GM18498 (cell line): ENCODE measurements at regions not wholly inside any gene's neighbourhood (a gene's known extent, or its start where the extent isn't known, plus 50 kb on each side); places are given as distances from the start of the nearest gene placed in this dataset.

Experiments used
- ATAC-seq: cut with Tn5 transposase; IDR thresholded peaks from one replicate; pipeline ENCODE4 v1.9.1; 2021; ENCODE audit warnings: mild to moderate bottlenecking, moderate library complexity; ENCODE audit not compliant: unreplicated experiment

DNA sequence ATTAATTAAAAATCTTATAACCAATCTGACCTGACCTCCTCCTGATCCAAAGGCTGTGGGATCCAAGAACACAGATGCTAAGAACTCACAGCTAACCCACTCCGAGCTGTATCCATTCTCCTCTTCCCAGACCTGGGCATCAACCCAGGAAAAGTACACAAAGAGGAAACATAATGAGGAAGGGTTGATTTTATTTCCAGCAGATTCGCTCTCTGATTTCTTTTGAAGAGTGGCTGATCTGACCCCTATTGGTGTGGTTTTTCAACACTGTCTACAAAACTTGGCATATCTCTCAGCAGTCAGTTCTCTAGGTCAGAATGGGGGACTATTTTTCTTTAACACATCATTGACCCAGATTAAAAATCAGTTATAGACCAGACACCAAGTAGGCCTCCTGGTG, 201.9 kb upstream of the UBASH3B start:
- no peak for ATAC-seq

DNA sequence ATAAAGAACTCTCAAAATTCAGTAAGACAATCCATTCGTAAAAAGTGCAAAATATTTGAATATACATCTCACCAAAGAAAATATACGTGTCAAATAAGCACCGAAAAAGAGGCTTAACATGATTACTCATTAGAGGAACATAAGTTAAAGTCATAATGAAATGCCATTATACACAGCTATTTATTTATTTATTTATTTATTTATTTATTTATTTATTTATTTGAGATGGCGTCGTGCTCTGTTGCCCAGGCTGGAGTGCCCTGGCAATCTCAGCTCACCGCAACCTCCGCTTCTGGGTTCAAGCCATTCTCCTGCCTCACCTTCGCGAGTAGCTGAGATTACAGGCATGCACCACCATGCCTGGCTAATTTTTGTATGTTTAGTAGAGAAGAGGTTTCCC, 203.6 kb upstream of the UBASH3B start:
- no peak for ATAC-seq

DNA sequence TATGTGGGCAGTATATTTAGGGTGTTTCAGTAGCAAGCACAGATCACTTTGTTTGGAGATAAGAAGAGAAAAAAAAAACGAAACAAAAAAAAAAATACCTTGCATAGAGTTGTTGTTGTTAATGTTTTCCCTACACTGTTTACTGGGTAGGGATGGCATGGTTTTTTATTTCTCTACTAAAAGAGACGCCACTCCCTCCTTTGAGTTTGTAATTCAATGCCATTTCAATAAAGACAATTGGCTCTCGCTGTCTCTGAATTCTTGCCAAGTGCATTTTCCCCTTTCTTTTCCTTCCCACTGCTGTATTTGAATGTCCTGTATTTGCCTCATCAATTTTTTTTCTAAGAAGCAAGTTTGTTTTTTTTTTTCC, 213.9 kb upstream of the UBASH3B start:
- ATAC-seq: no peak

DNA sequence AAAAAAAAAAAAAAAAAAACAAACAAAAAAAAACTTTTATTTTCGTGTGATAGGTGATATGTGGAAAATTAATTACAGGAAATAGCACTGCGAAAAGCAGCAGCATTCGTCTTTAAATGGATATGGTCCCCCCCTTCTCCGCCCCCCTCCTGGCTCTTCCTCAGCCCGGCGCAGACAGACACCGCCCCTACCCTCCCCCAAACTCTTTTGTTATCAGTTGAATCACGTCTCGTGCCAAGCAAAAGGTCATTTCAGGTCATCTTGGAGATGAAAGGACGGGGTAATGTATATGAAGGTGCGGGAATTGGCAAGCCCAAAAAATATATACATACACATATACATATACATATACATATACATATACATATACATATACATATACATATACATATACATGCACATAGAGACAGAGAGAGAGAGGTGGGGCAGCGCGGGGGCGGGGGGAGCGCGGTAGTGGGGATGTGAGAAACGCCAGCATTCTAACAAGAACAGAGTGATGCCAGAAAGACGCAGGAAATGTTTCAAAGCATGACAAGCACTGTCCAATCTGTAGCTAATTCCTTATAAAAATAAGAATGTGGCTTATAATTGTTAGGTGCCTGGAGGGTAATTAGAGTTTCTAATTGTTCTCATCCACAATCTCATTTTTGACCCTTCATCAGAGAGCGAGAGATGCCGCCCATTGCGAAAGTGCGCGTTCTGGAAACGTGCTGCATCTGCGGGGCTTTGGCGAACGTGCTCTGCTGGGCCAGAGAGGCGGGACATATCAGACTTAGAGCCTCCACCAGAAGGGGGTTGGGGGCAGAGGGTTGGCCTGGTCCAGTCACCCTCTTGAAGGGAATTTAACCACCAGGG, 214.5 kb upstream of the UBASH3B start:
- no peak for ATAC-seq

DNA sequence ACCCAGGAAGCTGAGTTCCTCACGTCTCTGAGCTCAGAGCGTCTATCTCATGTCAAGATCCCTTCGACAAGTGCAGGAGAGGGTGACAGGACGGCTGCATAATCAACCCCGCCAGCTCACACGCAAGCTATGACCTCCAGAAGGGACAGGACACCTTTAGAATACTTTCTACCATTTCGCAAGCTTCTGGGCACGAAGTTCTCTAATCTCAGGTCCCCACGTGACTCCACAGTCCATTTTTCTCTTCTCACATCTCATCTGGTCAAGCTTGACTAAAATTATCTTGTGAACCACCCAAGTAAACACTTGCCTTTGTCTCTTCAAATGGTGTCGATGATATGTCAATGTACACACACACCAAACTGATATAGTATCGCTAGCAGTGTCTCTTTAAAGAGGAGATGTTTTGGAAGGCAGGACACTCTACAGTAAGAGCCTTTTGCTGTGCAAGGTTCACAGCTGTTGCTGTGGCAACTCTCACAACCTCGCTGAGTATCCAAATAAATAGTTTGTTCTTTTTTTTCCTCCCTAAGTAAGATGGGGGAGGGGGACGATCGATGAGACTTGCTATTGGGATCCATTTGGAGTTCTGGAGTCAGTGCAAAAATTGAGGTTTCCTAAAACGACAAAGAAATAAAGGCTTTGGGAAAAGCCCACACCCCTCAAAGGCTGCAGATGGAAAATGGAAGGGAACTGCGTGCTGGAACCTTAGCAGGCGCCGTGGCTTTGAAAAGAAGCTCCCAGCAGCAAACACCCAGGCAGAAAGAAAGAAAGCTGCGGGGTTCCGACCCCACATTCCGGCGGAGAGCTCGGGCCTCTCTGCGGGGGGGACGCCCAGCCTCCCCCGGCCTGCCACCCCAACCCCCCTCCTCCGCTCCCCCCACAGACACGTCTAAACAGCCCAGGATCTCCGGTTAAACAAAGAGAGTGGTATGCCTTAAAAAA, 215.4 kb upstream of the UBASH3B start:
- ATAC-seq: no peak

DNA sequence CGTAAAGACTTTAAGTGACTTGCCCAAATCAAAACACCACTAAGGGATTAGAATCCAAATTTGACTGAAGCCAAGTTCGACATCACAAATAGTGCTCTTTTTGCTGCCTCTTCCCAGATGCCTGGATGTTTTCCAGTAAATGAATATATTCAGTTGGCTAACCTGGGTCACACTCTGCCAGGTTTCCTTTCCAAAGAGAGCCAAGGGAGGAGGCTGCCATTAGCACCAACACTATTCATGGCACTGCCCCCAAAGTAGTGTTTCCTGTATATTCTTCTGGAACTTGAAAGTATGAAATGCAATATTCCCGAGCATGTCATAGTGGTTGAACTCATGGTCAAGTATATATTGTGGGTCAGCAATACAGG, 219.3 kb upstream of the UBASH3B start:
- no peak for ATAC-seq

DNA sequence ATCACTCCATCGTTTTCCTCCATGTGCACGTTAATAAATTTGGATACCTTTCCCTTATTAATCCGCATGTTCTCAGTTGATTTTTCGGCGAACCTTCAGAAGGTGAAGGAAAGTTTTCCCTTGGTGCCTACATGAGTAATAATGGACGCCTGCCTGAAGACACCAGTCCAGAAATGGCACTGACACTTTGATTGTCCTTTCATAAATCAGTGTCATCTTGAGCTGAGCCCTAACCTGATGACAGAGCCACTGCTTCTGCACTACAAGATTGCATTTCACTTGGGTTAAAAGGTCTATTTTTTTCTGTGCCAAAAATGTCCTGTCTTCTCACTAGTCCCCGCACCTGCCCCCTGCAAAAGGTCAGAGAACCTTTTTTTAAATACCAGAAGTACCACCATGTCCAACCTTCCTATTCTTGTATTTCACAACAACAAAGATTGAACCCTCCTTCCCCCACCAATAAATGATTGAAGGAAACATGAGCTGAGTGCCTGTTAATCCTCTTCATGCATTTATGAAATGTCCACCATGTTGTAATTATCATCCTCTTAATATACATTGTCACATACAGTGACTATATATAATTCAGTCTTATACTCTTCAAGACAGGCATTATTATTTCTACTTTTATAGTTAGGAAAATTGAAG, 219.9 kb upstream of the UBASH3B start:
- ATAC-seq: no peak

DNA sequence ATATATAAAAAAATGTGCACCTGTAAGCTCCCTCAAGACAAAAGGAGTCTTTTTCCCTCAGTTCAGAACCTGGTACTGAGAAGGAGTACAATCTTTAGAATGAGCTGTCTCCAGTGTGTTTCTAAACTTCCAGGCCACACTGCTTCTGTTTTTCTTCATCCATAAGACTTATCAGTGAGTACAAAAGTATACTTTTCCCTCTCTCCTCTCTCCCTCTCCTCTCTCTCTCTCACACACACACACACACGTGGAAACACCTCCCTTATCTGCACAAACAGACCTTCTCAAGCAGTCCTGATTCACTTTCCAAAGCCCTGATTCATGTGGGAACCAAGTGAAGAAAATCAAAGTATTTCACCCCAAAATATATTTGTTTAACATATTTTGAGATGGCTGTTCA, 220.7 kb upstream of the UBASH3B start:
- no peak for ATAC-seq

DNA sequence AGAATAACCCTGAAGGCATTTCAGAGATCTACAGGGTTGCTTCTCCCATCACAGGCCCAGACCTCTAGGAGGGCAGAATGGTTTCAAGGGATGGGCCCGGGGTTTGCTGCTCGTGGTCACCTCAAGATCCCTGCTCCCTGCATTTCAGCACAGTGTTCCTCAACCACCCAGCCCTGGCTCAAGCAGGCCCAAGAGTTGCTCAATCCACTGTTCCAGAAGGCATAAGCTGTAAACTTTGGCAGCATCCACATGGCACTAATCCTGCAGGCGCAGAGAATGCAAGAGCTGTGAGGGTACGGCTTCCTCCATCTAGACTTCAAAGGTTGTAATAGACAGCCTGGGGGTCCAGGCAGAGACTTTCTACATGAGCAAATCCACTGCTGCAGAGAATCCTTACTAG, 225.0 kb upstream of the UBASH3B start:
- no peak for ATAC-seq

DNA sequence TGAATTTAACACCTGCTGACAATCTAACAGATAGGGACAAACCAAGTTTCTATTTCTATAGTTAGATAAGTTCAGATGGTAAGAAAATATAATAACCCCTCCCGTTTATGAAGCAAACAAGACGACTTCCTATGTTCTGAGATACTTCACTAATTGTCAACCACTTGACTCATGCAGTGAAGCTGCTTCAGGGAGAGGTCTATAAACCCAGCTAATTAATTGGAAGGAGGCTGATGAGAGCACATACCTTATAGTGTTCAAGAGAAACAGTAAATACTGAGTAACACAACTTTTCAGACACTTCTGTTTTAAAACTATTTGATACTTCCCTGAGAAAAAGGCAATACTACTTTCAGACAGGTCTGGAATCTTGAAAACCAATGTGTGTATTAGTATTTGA, 229.4 kb upstream of the UBASH3B start:
- no peak for ATAC-seq

DNA sequence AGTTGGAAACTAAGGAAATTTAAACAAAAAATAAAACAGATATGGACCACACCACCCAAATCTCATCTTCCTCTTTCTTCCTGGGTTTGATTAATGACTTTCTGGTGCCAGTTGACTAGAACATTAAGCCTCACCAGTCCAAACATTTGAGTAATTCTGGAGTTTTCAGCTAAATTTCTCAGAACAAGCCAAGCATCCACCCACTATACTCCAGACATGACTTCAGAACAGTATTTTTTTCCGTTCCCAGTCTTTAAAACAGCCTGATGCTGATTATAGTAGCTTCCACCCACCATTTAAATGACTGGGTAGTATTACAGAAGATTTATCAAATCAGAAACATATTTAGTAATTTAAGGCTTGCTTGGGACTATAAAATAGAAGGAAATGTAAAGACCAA, 230.9 kb upstream of the UBASH3B start:
- ATAC-seq: no peak

DNA sequence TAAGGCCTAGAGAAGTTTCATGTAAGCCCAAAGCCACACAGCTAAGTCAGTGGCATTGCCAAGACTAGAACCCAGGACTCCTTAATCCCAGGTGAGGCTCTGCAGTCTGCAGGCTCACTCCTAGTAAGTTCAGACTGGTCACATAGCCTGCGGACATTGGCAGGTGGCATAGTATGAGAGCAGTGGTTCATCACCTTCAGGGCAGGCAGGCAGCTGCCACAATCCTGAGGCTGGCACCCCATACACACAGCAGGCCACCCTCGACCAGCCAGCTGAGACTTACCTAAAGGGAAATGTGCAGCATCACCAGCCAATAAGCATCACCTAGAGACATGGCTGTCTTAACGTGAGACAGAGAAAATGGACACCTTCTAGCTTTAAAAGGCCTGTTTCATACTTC, 231.6 kb upstream of the UBASH3B start:
- ATAC-seq: no peak

DNA sequence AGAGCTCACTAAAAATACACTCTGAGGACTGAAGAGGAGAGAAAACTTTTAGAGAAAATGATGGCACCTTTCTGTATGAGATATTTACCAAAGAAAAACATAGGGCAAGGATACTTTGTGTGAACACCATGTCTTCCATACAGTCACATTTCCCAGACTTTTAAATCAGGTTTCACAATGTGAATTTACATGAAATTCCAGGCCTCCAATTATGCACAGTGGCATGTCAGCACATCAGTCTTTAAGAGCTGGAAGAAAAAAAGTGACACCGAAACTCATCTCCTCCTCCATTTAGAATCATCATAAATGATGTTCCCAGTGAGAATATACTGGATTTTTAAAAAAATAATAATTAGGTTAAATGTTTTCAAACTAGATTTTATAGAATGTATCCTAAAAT, 232.2 kb upstream of the UBASH3B start:
- no peak for ATAC-seq

DNA sequence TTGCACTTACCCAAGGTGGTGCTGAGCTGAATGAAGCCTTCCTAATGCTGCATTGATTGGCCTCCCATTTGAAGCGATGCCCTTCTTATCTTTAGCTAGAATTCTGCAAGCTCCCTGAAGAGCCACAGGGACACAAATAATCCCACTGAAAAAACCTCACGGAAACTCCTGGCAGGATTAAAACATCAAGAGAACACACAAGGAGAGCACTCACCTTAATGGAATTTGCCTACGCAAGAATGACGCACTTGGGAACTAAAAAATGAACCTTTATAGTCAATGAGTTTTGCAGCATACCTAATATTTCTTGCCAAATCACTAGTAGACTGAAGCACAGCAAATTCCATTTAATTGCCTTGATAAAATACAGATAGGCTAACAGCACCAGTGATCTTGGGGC, 232.8 kb upstream of the UBASH3B start:
- ATAC-seq: no peak

DNA sequence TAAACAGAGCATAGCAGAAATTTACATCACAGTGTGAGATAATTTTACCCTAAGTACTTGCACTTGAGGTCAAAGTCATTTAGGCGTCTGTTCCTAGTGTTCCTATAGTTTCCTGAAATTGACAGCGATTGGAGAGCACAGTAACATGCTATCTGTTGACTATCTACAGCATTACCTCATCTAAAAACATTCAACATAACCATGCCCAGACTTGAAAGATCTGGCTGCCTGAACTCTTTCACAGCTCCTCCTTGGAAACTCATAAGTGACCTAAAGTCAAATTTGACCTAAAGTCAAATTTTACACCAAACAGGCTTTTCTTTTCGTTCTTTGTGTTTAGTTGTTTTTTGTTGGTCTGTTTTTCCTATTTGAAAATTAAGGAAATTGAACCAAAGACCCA, 233.8 kb upstream of the UBASH3B start:
- ATAC-seq: no peak

DNA sequence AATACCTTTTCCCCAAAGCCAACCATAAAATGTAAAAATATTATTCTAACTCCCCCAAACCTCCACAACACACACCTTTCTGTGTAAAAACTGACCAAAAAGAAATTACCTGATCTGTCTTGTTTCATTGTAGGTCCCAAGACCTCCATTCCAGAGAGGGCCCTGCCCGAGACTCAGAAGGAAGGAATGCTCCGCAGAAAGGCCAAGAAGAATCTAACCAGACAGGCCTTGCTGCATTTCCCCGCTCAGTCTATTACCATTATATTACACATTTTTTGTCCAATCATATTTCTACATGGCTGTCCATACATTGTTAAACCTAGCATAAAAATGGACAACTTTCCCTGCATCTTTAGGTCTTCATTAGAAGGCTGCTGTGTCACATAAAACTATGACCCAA, 237.5 kb upstream of the UBASH3B start:
- ATAC-seq: no peak

DNA sequence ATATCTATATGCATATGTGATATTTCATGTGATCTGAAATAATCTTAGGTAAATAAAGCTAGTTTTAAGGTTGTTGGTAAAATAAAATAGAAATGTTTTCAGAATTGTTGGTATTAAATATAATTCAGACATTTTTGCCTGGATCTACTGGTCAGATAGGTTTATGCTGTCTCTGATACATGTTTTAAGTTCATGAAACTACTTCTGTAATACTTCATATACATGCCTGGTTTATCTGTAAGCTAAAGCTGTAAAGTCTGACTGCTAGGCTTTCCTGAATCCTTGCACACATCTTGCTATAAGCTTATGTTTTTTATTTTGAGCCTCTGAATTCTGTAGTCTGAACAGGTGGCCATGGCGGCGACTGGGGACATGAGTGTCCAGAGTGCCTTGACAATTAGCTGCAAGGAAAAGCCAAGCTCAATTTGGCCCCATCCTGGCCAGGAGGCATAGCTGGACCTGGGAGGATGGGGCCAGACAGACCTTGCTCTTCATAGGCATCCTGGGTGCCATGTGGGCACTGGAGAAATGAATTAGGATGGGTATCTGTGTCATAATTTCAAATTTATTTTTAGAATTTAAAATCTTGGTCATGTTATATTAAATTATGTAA, 241.0 kb upstream of the UBASH3B start:
- ATAC-seq: no peak

DNA sequence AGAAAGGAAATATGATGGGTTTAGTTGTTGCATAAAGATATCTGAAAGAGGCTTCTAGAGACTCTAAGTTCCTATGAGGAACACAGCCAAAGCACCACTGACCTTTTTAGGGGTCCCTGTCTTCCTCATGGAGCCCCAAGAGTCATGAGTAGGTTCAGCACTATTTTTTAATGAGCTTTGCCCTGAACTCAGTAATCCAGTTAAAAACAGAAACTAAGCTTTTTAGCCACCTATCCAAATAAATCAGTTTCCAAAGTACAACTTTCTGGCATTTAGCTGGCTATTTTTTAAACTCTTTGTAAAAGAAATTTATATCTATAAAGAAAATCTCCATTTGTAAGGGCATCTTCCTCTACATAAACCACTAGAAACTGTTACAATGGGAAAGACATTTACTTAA, 241.8 kb upstream of the UBASH3B start:
- no peak for ATAC-seq

DNA sequence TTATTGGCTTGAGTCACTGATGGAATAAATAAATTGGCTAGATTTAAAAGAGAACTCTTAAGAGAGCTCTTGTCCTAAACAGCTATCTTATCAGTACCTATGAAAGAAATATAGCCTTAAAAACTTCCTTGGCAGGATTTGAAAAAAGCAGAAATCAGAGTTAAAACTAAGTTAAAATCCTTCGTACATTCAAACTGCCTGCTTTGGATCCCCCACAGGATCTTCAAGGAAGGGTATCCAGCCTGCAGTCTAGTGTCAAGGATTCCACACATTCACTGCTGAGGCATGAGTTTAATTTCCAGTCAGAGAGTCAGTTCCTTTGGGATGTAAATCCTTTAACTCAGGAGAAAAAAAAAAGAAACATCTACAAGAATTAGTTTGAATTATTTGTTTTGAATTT, 242.9 kb upstream of the UBASH3B start:
- ATAC-seq: no peak

DNA sequence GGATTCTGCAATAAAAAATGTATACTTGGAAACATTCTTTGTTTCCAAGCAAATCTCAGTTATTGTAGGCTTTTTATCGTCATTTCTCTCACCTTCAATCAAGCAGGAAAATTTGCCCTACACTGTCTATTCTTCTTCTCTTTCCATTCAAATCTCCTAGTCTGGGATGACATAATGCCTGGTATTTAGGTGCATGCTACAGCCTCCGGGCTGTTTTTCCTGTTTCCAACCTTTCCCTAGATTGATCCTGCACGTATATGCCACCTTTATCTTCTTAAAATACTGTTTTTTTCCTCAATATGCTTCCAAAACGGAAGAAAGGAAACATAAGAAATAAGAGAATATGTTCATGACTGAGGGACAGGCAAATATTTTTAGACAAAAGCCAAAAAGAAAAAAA, 249.1 kb upstream of the UBASH3B start:
- no peak for ATAC-seq
